ENCODE measurements at regions not wholly inside any gene's neighbourhood (a gene's known extent, or its start where the extent isn't known, plus 50 kb on each side); places are given as distances from the start of the nearest gene placed in this dataset.

DNA sequence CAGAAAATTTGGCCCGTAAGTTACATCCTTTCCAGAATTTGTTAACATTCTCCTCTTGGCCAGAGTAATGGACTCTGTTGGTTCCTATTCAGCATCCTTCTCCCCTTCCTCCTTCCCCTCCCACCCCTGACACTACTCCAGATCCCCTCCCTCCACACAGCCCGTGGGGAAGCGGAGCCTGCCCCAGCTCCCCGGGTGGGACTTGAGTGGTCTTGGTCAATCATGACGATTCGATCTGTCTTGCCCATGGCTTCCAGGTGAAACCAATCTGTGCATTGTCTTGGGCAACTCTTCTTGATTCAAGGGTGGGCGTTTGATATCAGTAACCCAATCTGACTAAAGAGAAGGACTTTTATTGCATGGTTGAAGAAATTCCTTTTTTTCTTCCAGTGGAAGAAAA, 143.9 kb downstream of the ANKRD60 start (continued):
- TF ChIP-seq, protein P1, sequence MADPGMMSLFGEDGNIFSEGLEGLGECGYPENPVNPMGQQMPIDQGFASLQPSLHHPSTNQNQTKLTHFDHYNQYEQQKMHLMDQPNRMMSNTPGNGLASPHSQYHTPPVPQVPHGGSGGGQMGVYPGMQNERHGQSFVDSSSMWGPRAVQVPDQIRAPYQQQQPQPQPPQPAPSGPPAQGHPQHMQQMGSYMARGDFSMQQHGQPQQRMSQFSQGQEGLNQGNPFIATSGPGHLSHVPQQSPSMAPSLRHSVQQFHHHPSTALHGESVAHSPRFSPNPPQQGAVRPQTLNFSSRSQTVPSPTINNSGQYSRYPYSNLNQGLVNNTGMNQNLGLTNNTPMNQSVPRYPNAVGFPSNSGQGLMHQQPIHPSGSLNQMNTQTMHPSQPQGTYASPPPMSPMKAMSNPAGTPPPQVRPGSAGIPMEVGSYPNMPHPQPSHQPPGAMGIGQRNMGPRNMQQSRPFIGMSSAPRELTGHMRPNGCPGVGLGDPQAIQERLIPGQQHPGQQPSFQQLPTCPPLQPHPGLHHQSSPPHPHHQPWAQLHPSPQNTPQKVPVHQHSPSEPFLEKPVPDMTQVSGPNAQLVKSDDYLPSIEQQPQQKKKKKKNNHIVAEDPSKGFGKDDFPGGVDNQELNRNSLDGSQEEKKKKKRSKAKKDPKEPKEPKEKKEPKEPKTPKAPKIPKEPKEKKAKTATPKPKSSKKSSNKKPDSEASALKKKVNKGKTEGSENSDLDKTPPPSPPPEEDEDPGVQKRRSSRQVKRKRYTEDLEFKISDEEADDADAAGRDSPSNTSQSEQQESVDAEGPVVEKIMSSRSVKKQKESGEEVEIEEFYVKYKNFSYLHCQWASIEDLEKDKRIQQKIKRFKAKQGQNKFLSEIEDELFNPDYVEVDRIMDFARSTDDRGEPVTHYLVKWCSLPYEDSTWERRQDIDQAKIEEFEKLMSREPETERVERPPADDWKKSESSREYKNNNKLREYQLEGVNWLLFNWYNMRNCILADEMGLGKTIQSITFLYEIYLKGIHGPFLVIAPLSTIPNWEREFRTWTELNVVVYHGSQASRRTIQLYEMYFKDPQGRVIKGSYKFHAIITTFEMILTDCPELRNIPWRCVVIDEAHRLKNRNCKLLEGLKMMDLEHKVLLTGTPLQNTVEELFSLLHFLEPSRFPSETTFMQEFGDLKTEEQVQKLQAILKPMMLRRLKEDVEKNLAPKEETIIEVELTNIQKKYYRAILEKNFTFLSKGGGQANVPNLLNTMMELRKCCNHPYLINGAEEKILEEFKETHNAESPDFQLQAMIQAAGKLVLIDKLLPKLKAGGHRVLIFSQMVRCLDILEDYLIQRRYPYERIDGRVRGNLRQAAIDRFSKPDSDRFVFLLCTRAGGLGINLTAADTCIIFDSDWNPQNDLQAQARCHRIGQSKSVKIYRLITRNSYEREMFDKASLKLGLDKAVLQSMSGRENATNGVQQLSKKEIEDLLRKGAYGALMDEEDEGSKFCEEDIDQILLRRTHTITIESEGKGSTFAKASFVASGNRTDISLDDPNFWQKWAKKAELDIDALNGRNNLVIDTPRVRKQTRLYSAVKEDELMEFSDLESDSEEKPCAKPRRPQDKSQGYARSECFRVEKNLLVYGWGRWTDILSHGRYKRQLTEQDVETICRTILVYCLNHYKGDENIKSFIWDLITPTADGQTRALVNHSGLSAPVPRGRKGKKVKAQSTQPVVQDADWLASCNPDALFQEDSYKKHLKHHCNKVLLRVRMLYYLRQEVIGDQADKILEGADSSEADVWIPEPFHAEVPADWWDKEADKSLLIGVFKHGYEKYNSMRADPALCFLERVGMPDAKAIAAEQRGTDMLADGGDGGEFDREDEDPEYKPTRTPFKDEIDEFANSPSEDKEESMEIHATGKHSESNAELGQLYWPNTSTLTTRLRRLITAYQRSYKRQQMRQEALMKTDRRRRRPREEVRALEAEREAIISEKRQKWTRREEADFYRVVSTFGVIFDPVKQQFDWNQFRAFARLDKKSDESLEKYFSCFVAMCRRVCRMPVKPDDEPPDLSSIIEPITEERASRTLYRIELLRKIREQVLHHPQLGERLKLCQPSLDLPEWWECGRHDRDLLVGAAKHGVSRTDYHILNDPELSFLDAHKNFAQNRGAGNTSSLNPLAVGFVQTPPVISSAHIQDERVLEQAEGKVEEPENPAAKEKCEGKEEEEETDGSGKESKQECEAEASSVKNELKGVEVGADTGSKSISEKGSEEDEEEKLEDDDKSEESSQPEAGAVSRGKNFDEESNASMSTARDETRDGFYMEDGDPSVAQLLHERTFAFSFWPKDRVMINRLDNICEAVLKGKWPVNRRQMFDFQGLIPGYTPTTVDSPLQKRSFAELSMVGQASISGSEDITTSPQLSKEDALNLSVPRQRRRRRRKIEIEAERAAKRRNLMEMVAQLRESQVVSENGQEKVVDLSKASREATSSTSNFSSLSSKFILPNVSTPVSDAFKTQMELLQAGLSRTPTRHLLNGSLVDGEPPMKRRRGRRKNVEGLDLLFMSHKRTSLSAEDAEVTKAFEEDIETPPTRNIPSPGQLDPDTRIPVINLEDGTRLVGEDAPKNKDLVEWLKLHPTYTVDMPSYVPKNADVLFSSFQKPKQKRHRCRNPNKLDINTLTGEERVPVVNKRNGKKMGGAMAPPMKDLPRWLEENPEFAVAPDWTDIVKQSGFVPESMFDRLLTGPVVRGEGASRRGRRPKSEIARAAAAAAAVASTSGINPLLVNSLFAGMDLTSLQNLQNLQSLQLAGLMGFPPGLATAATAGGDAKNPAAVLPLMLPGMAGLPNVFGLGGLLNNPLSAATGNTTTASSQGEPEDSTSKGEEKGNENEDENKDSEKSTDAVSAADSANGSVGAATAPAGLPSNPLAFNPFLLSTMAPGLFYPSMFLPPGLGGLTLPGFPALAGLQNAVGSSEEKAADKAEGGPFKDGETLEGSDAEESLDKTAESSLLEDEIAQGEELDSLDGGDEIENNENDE (IDR thresholded peaks at IDR 0.05; ENCODE audit: insufficient replicate concordance, low read length), result no peak
- no peak for TF ChIP-seq RNF2 (IDR thresholded peaks at IDR 0.05; ENCODE audit: borderline replicate concordance, low read depth, low read length, missing control alignments, poor library complexity, severe bottlenecking)
- no peak for TF ChIP-seq RXRA (IDR thresholded peaks at IDR 0.05; ENCODE audit: insufficient read depth, low read depth, low read length)
- TF ChIP-seq ZNF274 (IDR thresholded peaks at IDR 0.05; ENCODE audit: borderline replicate concordance, extremely low read depth, low read length), result no peak
- no peak for TF ChIP-seq BACH1 (IDR thresholded peaks at IDR 0.05; ENCODE audit: low read length)
- no peak for TF ChIP-seq KDM4A (IDR thresholded peaks at IDR 0.05; ENCODE audit: low read depth, low read length, severe bottlenecking)
- no peak for TF ChIP-seq GABPA (IDR thresholded peaks at IDR 0.05; ENCODE audit: borderline replicate concordance, insufficient read depth, low read length)
- TF ChIP-seq BCL11A (IDR thresholded peaks at IDR 0.05; ENCODE audit: low read depth in 2 of 2, low read length in 2 of 2), result no peak
- TF ChIP-seq SP1 (IDR thresholded peaks at IDR 0.05; ENCODE audit: low read depth, low read length), result no peak
- TF ChIP-seq KDM1A (IDR thresholded peaks at IDR 0.05; ENCODE audit: borderline replicate concordance, low read length), result no peak
- no peak for TF ChIP-seq TAF1 (IDR thresholded peaks at IDR 0.05; ENCODE audit: low read depth, low read length)
- no peak for TF ChIP-seq CHD1 (IDR thresholded peaks at IDR 0.05; ENCODE audit: low read depth, low read length)
- no peak for TF ChIP-seq MAFK (IDR thresholded peaks at IDR 0.05; ENCODE audit: low read depth, low read length)

Data from H1 (cell line).